SK-N-MC (cell line): ENCODE measurements at regions not wholly inside any gene's neighbourhood (a gene's known extent, or its start where the extent isn't known, plus 50 kb on each side); places are given as distances from the start of the nearest gene placed in this dataset.

Source experiments
- DNase-seq: peaks from one replicate; pipeline ENCODE4 v3.0.0-alpha.2; 2011; ENCODE audit warnings: low read depth, low spot score
- H3K27ac ChIP-seq: fragments of 200-600 bp; sonication (generic); 2 replicates; pipeline ENCODE4 v1.5.1; 2016; ENCODE audit warnings: mixed run types
- H3K36me3 ChIP-seq: fragments of 200-600 bp; sonication (generic); 2 replicates; pipeline ENCODE4 v1.6.1; 2017; ENCODE audit warnings: antibody characterized with exemption, low read length, mixed read lengths; ENCODE audit not compliant: insufficient read depth
- H3K4me3 ChIP-seq: fragments of 200-600 bp; sonication (generic); 2 replicates; pipeline ENCODE4 v1.5.1; 2016
- H3K9ac ChIP-seq: fragments of 200-600 bp; sonication (generic); 2 replicates; pipeline ENCODE4 v1.8.0; 2017; ENCODE audit warnings: mixed run types, mixed read lengths; ENCODE audit not compliant: insufficient read length
- H3K9me3 ChIP-seq: fragments of 200-600 bp; sonication (generic); 2 replicates; pipeline ENCODE4 v1.6.1; 2017; ENCODE audit warnings: low read depth, mild to moderate bottlenecking, antibody characterized with exemption, low read length, moderate library complexity, mixed read lengths
- EZH2 ChIP-seq: fragments of 200-600 bp; sonication (generic); IDR thresholded peaks from one replicate; pipeline ENCODE4 v1.6.1; 2017; ENCODE audit warnings: antibody characterized with exemption
- FOXP2 ChIP-seq: optimal IDR thresholded peaks from 2 replicates; pipeline ENCODE3; 2011; ENCODE audit warnings: mild to moderate bottlenecking, moderate library complexity; ENCODE audit not compliant: insufficient read depth; ENCODE audit errors: extremely low read length, control extremely low read depth
- POLR2AphosphoS5 ChIP-seq: IDR thresholded peaks from 2 replicates; pipeline ENCODE4 v1.6.1; 2012; ENCODE audit warnings: mild to moderate bottlenecking, low read depth, low read length, borderline replicate concordance

GRCh38 chr6:6704103-6705060, 115.9 kb downstream of the LY86 start:
- H3K27ac ChIP-seq = no peak overlapping the region; the same call in 1 of the 2 replicates
- DNase-seq = no peak

GRCh38 chr6:6705061-6705425, 116.5 kb downstream of the LY86 start:
- Histone ChIP-seq H3K9ac (no peak overlapping the region), H3K36me3 (no peaks in the 10 kb centered on the region), H3K27ac (no peak overlapping the region), H3K4me3 (no peak overlapping the region), H3K9me3 (no peaks in the 10 kb centered on the region)
- DNase-seq = no peak
- TF ChIP-seq FOXP2 = no peak
- no peak for TF ChIP-seq EZH2
- TF ChIP-seq POLR2AphosphoS5 = no peak

More at GRCh38 chr6:6704103-6705060, 115.9 kb downstream of the LY86 start:
- Histone ChIP-seq H3K9ac (no peak overlapping the region), H3K4me3 (no peak overlapping the region), H3K9me3 (no peaks in the 10 kb centered on the region), H3K36me3 (no peaks in the 10 kb centered on the region)
- TF ChIP-seq POLR2AphosphoS5 = no peak
- no peak for TF ChIP-seq FOXP2
- no peak for TF ChIP-seq EZH2

- no peak for DNase-seq
- H3K4me3 ChIP-seq = no peak overlapping the region
- no peak overlapping the region for H3K27ac ChIP-seq
- H3K9me3 ChIP-seq = no peaks in the 10 kb centered on the region
- H3K9ac ChIP-seq = no peak overlapping the region
- TF ChIP-seq FOXP2 = no peak
- no peak for TF ChIP-seq POLR2AphosphoS5
- TF ChIP-seq EZH2 = no peak
- H3K36me3 ChIP-seq = no peaks in the 10 kb centered on the region
Measured at GRCh38 chr6:6705915-6706675, 117.6 kb downstream of the LY86 start.

GRCh38 chr6:6707143-6707542, 118.6 kb downstream of the LY86 start:
- TF ChIP-seq EZH2 = no peak
- Histone ChIP-seq H3K9ac (no peak overlapping the region), H3K4me3 (no peak overlapping the region), H3K9me3 (no peaks in the 10 kb centered on the region), H3K27ac (no peak overlapping the region), H3K36me3 (no peaks in the 10 kb centered on the region)
- no peak for DNase-seq

- Histone ChIP-seq H3K27ac (no peak overlapping the region), H3K36me3 (no peaks in the 10 kb centered on the region), H3K9me3 (no peaks in the 10 kb centered on the region), H3K9ac (no peak overlapping the region), H3K4me3 (no peak overlapping the region)
- DNase-seq = no peak
- TF ChIP-seq POLR2AphosphoS5 = no peak
- TF ChIP-seq FOXP2 = no peak
- no peak for TF ChIP-seq EZH2
Measured at GRCh38 chr6:6709106-6709505, 120.6 kb downstream of the LY86 start.

GRCh38 chr6:6711031-6711785, 122.7 kb downstream of the LY86 start:
- no peak overlapping the region for H3K4me3 ChIP-seq
- DNase-seq = no peak
- no peak overlapping the region for H3K9ac ChIP-seq
- no peaks in the 10 kb centered on the region for H3K36me3 ChIP-seq
- H3K9me3 ChIP-seq = no peaks in the 10 kb centered on the region
- TF ChIP-seq FOXP2 = no peak
- no peak for TF ChIP-seq EZH2
- TF ChIP-seq POLR2AphosphoS5 = no peak
- no peak overlapping the region for H3K27ac ChIP-seq

GRCh38 chr6:6711832-6712448, 123.4 kb downstream of the LY86 start:
- Histone ChIP-seq H3K9ac (no peak overlapping the region), H3K36me3 (no peaks in the 10 kb centered on the region), H3K27ac (no peak overlapping the region), H3K9me3 (no peaks in the 10 kb centered on the region), H3K4me3 (no peak overlapping the region)
- no peak for TF ChIP-seq FOXP2
- no peak for TF ChIP-seq EZH2
- no peak for TF ChIP-seq POLR2AphosphoS5
- no peak for DNase-seq
